ENCODE measurements at regions not wholly inside any gene's neighbourhood (a gene's known extent, or its start where the extent isn't known, plus 50 kb on each side); places are given as distances from the start of the nearest gene placed in this dataset.

DNA sequence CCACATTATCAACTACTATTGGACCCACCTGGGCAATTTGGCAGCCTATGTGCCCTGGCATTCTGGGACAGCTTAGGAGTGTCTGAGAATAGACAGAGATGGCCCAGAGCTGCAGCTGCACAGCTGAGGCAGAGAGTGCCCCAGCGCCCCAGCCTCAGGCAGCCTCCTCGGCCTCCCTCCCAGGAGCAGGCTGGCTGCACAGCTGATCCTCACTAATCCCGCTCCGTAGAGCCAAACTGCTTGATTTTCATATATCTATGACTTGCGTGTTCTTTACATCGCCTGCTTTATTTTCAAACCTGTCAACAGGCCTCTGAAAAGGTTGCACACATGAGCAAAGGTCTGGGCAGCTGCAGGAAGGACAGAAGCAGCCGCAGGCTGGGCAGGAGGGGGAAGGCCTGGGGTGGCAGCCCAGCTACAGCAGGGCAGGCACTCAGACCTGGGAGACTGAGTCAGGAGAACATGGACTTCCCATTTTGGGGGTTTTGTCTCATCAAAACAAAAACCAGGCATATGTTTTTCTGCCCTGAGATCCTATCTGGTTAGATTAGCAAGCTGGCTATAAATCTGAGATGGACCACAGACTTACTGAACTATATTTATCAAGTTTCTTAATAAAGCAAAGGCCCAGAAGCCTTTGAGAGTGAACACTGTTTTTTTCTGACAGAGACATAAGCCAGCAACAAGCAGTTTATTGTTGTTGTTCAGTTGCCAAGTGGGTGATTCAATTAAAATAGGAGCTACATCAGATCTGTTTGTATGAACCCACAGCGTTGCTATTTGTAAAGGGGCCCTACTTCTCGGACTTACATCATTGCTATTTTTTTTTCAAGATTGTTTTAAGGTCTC is 301.8 kb upstream of the DUSP10 start:
- H3K9me3 ChIP-seq, result no peaks in the 10 kb centered on the region
- no peak overlapping the region for H3K4me3 ChIP-seq (ENCODE audit: low read depth in 1 of 2, low read length in 1 of 2)
- H3K36me3 ChIP-seq, result no peaks in the 10 kb centered on the region
- no peak for TF ChIP-seq CTCF (IDR thresholded peaks at IDR 0.05)
- no peaks in the 10 kb centered on the region for H3K27me3 ChIP-seq
- H3K27ac ChIP-seq, result no peak overlapping the region
- no peaks in the 10 kb centered on the region for H3K4me1 ChIP-seq (ENCODE audit: control insufficient read depth in 1 of 2, insufficient read depth in 1 of 2, low read depth in 1 of 2, low read length in 1 of 2)

DNA sequence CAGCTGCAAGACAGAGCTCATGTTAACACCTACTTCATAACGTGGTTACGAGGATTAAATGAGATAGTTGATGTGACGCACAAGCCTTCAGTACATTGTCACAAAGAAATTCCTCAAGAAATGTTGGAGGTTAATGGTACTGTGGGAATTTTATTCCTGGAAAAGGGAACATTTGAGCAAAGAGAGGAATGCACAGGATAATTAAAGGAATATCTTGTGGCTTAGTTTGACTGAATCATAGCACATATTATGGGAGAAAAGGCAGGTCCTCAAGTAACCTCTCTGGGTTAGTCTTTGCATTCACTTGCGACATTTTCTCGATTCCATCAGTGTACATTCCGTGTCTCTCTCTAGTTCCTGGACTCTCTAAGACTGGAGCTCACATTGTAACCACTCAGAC is 300.2 kb upstream of the DUSP10 start:
- Histone ChIP-seq H3K4me1 (ENCODE audit: control insufficient read depth in 1 of 2, insufficient read depth in 1 of 2, low read depth in 1 of 2, low read length in 1 of 2) (no peaks in the 10 kb centered on the region), H3K36me3 (no peaks in the 10 kb centered on the region), H3K27me3 (no peaks in the 10 kb centered on the region), H3K4me3 (ENCODE audit: low read depth in 1 of 2, low read length in 1 of 2) (no peak overlapping the region), H3K9me3 (no peaks in the 10 kb centered on the region), H3K27ac (no peak overlapping the region)
- no peak for TF ChIP-seq CTCF (IDR thresholded peaks at IDR 0.05)

- Histone ChIP-seq H3K27me3 (no peaks in the 10 kb centered on the region), H3K9me3 (no peaks in the 10 kb centered on the region), H3K27ac (no peak overlapping the region), H3K36me3 (no peaks in the 10 kb centered on the region), H3K4me3 (ENCODE audit: low read depth in 1 of 2, low read length in 1 of 2) (no peak overlapping the region), H3K4me1 (ENCODE audit: control insufficient read depth in 1 of 2, insufficient read depth in 1 of 2, low read depth in 1 of 2, low read length in 1 of 2) (no peaks in the 10 kb centered on the region)
- no peak for TF ChIP-seq CTCF (IDR thresholded peaks at IDR 0.05)
Observed at GRCh38 chr1:222040955-222041354, 299.1 kb upstream of the DUSP10 start.

DNA sequence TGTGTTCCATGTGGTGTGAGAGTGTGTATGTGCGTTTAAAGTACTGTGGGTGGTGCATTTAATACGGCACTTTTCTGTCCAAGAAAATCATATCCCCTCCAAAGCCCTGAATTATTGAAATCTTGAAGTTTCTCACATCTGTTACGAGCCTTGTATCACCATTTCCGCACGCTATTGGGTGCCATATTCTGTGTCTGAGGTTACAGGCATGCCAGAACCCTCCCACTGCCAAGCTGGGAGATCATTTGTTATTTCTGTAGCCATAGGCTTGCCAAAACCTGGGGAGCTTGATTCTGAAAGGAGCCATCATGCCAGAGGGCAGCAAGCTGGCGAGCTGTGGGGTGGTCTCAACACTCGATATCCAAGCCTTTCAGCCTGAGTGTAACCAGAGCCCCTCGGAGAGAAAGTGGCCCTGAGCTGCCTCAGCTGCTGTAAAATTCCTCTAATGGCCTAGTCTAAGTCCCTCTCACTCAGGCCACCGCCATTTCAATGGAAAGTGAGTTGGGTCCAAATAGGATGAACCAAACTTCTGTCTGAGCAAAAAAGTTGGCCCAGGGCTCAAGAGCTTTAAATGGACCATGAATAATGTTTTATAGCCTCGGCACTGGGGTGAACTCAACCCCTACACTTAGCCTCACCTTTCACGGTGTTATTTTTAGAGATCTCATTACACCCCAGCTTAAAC is 298.4 kb upstream of the DUSP10 start:
- Histone ChIP-seq H3K4me1 (ENCODE audit: control insufficient read depth in 1 of 2, insufficient read depth in 1 of 2, low read depth in 1 of 2, low read length in 1 of 2) (no peaks in the 10 kb centered on the region), H3K27ac (no peak overlapping the region), H3K27me3 (no peaks in the 10 kb centered on the region), H3K9me3 (no peaks in the 10 kb centered on the region), H3K4me3 (ENCODE audit: low read depth in 1 of 2, low read length in 1 of 2) (no peak overlapping the region), H3K36me3 (no peaks in the 10 kb centered on the region)
- no peak for TF ChIP-seq CTCF (IDR thresholded peaks at IDR 0.05)

DNA sequence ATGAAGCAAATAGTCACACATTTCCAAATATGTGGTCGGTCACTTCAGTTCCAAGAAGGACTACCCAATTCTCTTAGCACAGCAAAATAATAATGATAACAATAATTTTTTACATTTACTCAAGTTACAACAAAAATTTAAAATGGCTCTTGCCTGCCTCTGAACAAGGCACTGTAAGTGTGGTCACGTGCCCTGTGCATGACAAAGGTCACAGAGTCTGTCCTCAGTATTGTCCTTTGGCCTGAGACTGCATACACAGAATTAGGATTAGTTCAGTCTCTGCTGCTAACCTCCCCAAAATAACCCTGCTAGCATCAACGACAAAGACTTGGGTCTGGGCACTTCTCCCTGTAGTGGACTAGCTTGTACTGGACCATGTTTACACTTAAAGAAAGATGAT is 297.1 kb upstream of the DUSP10 start:
- Histone ChIP-seq H3K4me1 (ENCODE audit: control insufficient read depth in 1 of 2, insufficient read depth in 1 of 2, low read depth in 1 of 2, low read length in 1 of 2) (no peaks in the 10 kb centered on the region), H3K4me3 (ENCODE audit: low read depth in 1 of 2, low read length in 1 of 2) (no peak overlapping the region), H3K27ac (no peak overlapping the region), H3K36me3 (no peaks in the 10 kb centered on the region), H3K27me3 (no peaks in the 10 kb centered on the region), H3K9me3 (no peaks in the 10 kb centered on the region)
- TF ChIP-seq CTCF (IDR thresholded peaks at IDR 0.05), result no peak

All from neutrophil (primary cell).